ENCODE measurements at regions not wholly inside any gene's neighbourhood (a gene's known extent, or its start where the extent isn't known, plus 50 kb on each side); places are given as distances from the start of the nearest gene placed in this dataset.

- Histone ChIP-seq H3K4me3 (no peak overlapping the region), H2AFZ (ENCODE audit: control insufficient read depth, low read depth, low read length) (no peak overlapping the region; the same call in 1 of the 2 replicates), H3K27me3 (replicated peaks in 1 of 2; ENCODE audit: control insufficient read depth in 2 of 2, insufficient read depth in 2 of 2, low read length in 1 of 2) (no peaks in the 10 kb centered on the region), H3K79me2 (ENCODE audit: control insufficient read depth, insufficient read depth, low read length) (no peaks in the 10 kb centered on the region), H3K36me3 (ENCODE audit: control insufficient read depth in 2 of 2, insufficient read depth in 2 of 2, low read length in 1 of 2) (no peaks in the 10 kb centered on the region), H3K4me1 (ENCODE audit: control insufficient read depth, insufficient read depth, low read length) (peaks cover 24% of the 10 kb centered on the region), H3K4me2 (ENCODE audit: control insufficient read depth, insufficient read depth) (peak overlapping the region; percentile 74), H4K20me1 (ENCODE audit: control insufficient read depth, insufficient read depth) (no peaks in the 10 kb centered on the region), H3K9me3 (replicated peaks; ENCODE audit: control insufficient read depth, insufficient read depth, low read length) (no peaks in the 10 kb centered on the region), H3K27ac (ENCODE audit: control insufficient read depth, insufficient read depth) (peak overlapping the region; percentile 28), H3K9ac (ENCODE audit: control insufficient read depth, insufficient read depth, low read length) (no peak overlapping the region; the same call in 1 of the 2 replicates)
- intact Hi-C loops (cut with micrococcal nuclease; ENCODE audit: unreplicated experiment) (no loop called here), in situ Hi-C loops (cut with MboI) (no loop called here)
- BruUV-seq (replicated peaks): no TSS peak
- FAIRE-seq (peak; percentile 49), ATAC-seq (peak; percentile 84), DNase-seq (ENCODE audit: low read depth, low spot score) (peak; percentile 75)
- ChIA-PET RAD21 (ENCODE audit: unreplicated experiment) (interaction anchor here (0.8 to 3.2 kb wide), 7 partner anchors 10 to 58 kb away, joined by 3 to 24 read pairs (median 7); no protein-coding TSS in a partner anchor), CTCF (interaction anchor here (1.1 to 3.2 kb wide), 6 partner anchors 14 to 464 kb away, joined by 3 to 9 read pairs (median 5); no protein-coding TSS in a partner anchor), POLR2A (interaction anchor here (0.6 to 2.0 kb wide), 5 partner anchors 11 to 142 kb away, joined by 3 to 8 read pairs (median 4); partner anchors contain the start of gene LLPH), SMC1A (ENCODE audit: uncharacterized antibody, unreplicated experiment) (interaction anchor here (1.1 to 6.1 kb wide), 11 partner anchors 11 to 1189 kb away, joined by 3 to 77 read pairs (median 5); no protein-coding TSS in a partner anchor)
- 7% methylated on average over 7 of the region's 7 CpGs for WGBS (ENCODE audit: insufficient coverage, insufficient replicate concordance, low lambda C conversion rate, missing lambda C conversion rate)
- TF ChIP-seq NBN (IDR thresholded peaks at IDR 0.05) (no peak; the same call in 1 of the 2 replicates), HDAC6 (IDR thresholded peaks at IDR 0.05; ENCODE audit: unreplicated experiment) (no peak), NKRF (conservative IDR thresholded peaks at IDR 0.05) (no peak), RBBP5 (conservative IDR thresholded peaks at IDR 0.05) (no peak), SMAD5 (IDR thresholded peaks at IDR 0.05; ENCODE audit: low read depth) (no peak), NRF1 (conservative IDR thresholded peaks at IDR 0.05; ENCODE audit: low read depth, low read length) (no peak), RELB (IDR thresholded peaks at IDR 0.05; ENCODE audit: low read depth) (peak; percentile 86), FOS (IDR thresholded peaks at IDR 0.05; ENCODE audit: borderline replicate concordance, extremely low read depth, insufficient read length) (no peak), NFYA (IDR thresholded peaks at IDR 0.05; ENCODE audit: borderline replicate concordance, low read depth, low read length) (no peak), SREBF2 (IDR thresholded peaks at IDR 0.05; ENCODE audit: low read length) (no peak), SMAD1 (IDR thresholded peaks at IDR 0.05; ENCODE audit: low read depth, partially characterized antibody) (peak; percentile 82), MLLT1 (IDR thresholded peaks at IDR 0.05) (peak; percentile 90), KLF5 (IDR thresholded peaks at IDR 0.05; ENCODE audit: partially characterized antibody) (no peak), TCF7 (IDR thresholded peaks at IDR 0.05; ENCODE audit: borderline replicate concordance) (0 out of 2 replicates have a peak, but pooled peaks have one; percentile 21), PML (IDR thresholded peaks at IDR 0.05; ENCODE audit: low read length) (no peak), POLR2AphosphoS2 (IDR thresholded peaks at IDR 0.05; ENCODE audit: low read depth, low read length) (no peak), NFIC (IDR thresholded peaks at IDR 0.05; ENCODE audit: low read depth, low read length) (peak; percentile 63)
- TF ChIP-seq, protein P1, sequence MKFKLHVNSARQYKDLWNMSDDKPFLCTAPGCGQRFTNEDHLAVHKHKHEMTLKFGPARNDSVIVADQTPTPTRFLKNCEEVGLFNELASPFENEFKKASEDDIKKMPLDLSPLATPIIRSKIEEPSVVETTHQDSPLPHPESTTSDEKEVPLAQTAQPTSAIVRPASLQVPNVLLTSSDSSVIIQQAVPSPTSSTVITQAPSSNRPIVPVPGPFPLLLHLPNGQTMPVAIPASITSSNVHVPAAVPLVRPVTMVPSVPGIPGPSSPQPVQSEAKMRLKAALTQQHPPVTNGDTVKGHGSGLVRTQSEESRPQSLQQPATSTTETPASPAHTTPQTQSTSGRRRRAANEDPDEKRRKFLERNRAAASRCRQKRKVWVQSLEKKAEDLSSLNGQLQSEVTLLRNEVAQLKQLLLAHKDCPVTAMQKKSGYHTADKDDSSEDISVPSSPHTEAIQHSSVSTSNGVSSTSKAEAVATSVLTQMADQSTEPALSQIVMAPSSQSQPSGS (IDR thresholded peaks at IDR 0.05; ENCODE audit: low read length): no peak
Measured at GRCh38 chr12:66066137-66066928, 64.2 kb downstream of the LLPH start.
